ENCODE measurements at regions not wholly inside any gene's neighbourhood (a gene's known extent, or its start where the extent isn't known, plus 50 kb on each side); places are given as distances from the start of the nearest gene placed in this dataset.

- Mint-ChIP-seq H3K4me1 (no peaks in the 10 kb centered on the region), H3K27ac (ENCODE audit: unreplicated experiment) (no peak overlapping the region), H3K36me3 (ENCODE audit: low read depth) (no peaks in the 10 kb centered on the region), H3K9me3 (no peaks in the 10 kb centered on the region), H3K27me3 (ENCODE audit: low read depth) (no peaks in the 10 kb centered on the region), H3K4me3 (no peak overlapping the region)
- DNase-seq (ENCODE audit: low read depth, low spot score): no peak
- TF ChIP-seq CTCF (conservative IDR thresholded peaks at IDR 0.05): no peak
These were observed 508.0 kb upstream of the MGMT start for GRCh38 chr10:128958834-128959690.

- Mint-ChIP-seq H3K4me3 (no peak overlapping the region), H3K4me1 (no peaks in the 10 kb centered on the region), H3K27me3 (ENCODE audit: low read depth) (no peaks in the 10 kb centered on the region), H3K9me3 (no peaks in the 10 kb centered on the region), H3K36me3 (ENCODE audit: low read depth) (no peaks in the 10 kb centered on the region), H3K27ac (ENCODE audit: unreplicated experiment) (no peak overlapping the region)
- no peak for TF ChIP-seq CTCF (conservative IDR thresholded peaks at IDR 0.05)
- DNase-seq (ENCODE audit: low read depth, low spot score): no peak
These were observed 507.3 kb upstream of the MGMT start for GRCh38 chr10:128959746-128960145.

- no peak overlapping the region for H3K4me3 Mint-ChIP-seq
- no peaks in the 10 kb centered on the region for H3K36me3 Mint-ChIP-seq (ENCODE audit: low read depth)
- DNase-seq (ENCODE audit: low read depth, low spot score): no peak
- no peak for TF ChIP-seq CTCF (conservative IDR thresholded peaks at IDR 0.05)
- no peaks in the 10 kb centered on the region for H3K9me3 Mint-ChIP-seq
- H3K27ac Mint-ChIP-seq (ENCODE audit: unreplicated experiment): no peak overlapping the region
- no peaks in the 10 kb centered on the region for H3K4me1 Mint-ChIP-seq
- H3K27me3 Mint-ChIP-seq (ENCODE audit: low read depth): no peaks in the 10 kb centered on the region
These were observed 506.5 kb upstream of the MGMT start for GRCh38 chr10:128960517-128960916.

- Mint-ChIP-seq H3K27ac (ENCODE audit: unreplicated experiment) (no peak overlapping the region), H3K4me3 (no peak overlapping the region), H3K9me3 (no peaks in the 10 kb centered on the region), H3K4me1 (no peaks in the 10 kb centered on the region), H3K36me3 (ENCODE audit: low read depth) (no peaks in the 10 kb centered on the region), H3K27me3 (ENCODE audit: low read depth) (no peaks in the 10 kb centered on the region)
- no peak for DNase-seq (ENCODE audit: low read depth, low spot score)
- TF ChIP-seq CTCF (conservative IDR thresholded peaks at IDR 0.05): no peak
These were observed 504.9 kb upstream of the MGMT start for GRCh38 chr10:128962182-128962581.

GRCh38 chr10:128963211-128964099, 503.6 kb upstream of the MGMT start:
- Mint-ChIP-seq H3K4me1 (no peaks in the 10 kb centered on the region), H3K27ac (ENCODE audit: unreplicated experiment) (no peak overlapping the region), H3K4me3 (no peak overlapping the region), H3K9me3 (no peaks in the 10 kb centered on the region), H3K27me3 (ENCODE audit: low read depth) (no peaks in the 10 kb centered on the region), H3K36me3 (ENCODE audit: low read depth) (no peaks in the 10 kb centered on the region)
- no peak for DNase-seq (ENCODE audit: low read depth, low spot score)
- no peak for TF ChIP-seq CTCF (conservative IDR thresholded peaks at IDR 0.05)

Measured in neural crest cell (in vitro differentiated cells).